HG03060 (cell line): ENCODE measurements at regions not wholly inside any gene's neighbourhood (a gene's known extent, or its start where the extent isn't known, plus 50 kb on each side); places are given as distances from the start of the nearest gene placed in this dataset.

Source experiments
- ATAC-seq: cut with Tn5 transposase; IDR thresholded peaks from one replicate; pipeline ENCODE4 v1.9.1; 2021; ENCODE audit warnings: low read depth, moderate number of reproducible peaks; ENCODE audit not compliant: unreplicated experiment

- no peak for ATAC-seq
Measured at GRCh38 chr2:41618754-41619153, 429.1 kb upstream of the PKDCC start.

- no peak for ATAC-seq
Measured at GRCh38 chr2:41621095-41621494, 426.7 kb upstream of the PKDCC start.

GRCh38 chr2:41621563-41621962, 426.3 kb upstream of the PKDCC start:
- no peak for ATAC-seq

GRCh38 chr2:41622301-41622700, 425.5 kb upstream of the PKDCC start:
- ATAC-seq = no peak

GRCh38 chr2:41626936-41627335, 420.9 kb upstream of the PKDCC start:
- ATAC-seq = no peak

- ATAC-seq = no peak
Measured at GRCh38 chr2:41634686-41635085, 413.1 kb upstream of the PKDCC start.

GRCh38 chr2:41644936-41645335, 402.9 kb upstream of the PKDCC start:
- no peak for ATAC-seq

GRCh38 chr2:41647468-41648050, 400.3 kb upstream of the PKDCC start:
- ATAC-seq = no peak

- ATAC-seq = no peak
Measured at GRCh38 chr2:41657226-41657625, 390.6 kb upstream of the PKDCC start.

- no peak for ATAC-seq
Measured at GRCh38 chr2:41659758-41660157, 388.1 kb upstream of the PKDCC start.

- no peak for ATAC-seq
Measured at GRCh38 chr2:41662461-41662860, 385.4 kb upstream of the PKDCC start.

- no peak for ATAC-seq
Measured at GRCh38 chr2:41663056-41663455, 384.8 kb upstream of the PKDCC start.

- no peak for ATAC-seq
Measured at GRCh38 chr2:41668529-41668928, 379.3 kb upstream of the PKDCC start.

GRCh38 chr2:41678639-41679038, 369.2 kb upstream of the PKDCC start:
- no peak for ATAC-seq

- no peak for ATAC-seq
Measured at GRCh38 chr2:41686156-41686555, 361.7 kb upstream of the PKDCC start.

GRCh38 chr2:41691561-41691960, 356.3 kb upstream of the PKDCC start:
- no peak for ATAC-seq

- ATAC-seq = no peak
Measured at GRCh38 chr2:41694536-41695049, 353.2 kb upstream of the PKDCC start.

GRCh38 chr2:41695198-41696113, 352.4 kb upstream of the PKDCC start:
- no peak for ATAC-seq

- ATAC-seq = no peak
Measured at GRCh38 chr2:41697389-41697788, 350.4 kb upstream of the PKDCC start.

- no peak for ATAC-seq
Measured at GRCh38 chr2:41698678-41699422, 349.0 kb upstream of the PKDCC start.

GRCh38 chr2:41701231-41701630, 346.6 kb upstream of the PKDCC start:
- no peak for ATAC-seq
